ENCODE measurements at regions not wholly inside any gene's neighbourhood (a gene's known extent, or its start where the extent isn't known, plus 50 kb on each side); places are given as distances from the start of the nearest gene placed in this dataset.

DNA sequence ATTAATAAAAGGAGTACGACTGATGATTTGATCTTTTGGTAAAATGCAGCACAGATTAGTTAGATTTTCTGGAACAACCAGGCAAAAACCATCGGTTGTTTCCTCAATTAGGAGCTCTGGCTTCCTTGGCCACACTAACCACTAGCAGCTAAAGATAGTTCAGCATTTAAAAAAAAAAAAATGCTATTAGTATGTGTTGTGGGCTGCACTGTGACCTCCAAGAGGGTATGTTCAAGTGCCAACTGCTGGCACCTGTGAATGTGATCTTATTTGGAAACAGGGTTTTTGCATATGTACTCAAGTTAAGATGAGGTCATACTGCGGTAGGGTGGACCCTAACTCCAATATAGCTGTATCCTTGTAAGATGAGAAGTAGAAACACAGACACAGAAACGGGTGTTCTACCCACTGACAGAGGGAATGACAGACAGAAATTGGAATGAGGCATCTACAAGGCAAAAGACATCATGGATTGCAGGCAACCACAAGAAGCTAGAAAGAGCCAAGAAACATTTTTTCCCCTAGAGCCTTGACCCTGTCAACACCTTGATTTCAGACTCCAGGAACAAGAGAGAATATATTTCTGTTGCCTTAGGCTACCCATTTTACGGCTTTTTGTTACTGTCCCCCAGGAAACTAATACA, 534.6 kb upstream of the ROBO2 start:
- TF ChIP-seq CTCF (conservative IDR thresholded peaks at IDR 0.05; ENCODE audit: low read length) (no peak), EZH2phosphoT487 (IDR thresholded peaks at IDR 0.05; ENCODE audit: borderline replicate concordance) (no peak)

All from Loucy (cell line).